ACC112 (cell line): ENCODE measurements at regions not wholly inside any gene's neighbourhood (a gene's known extent, or its start where the extent isn't known, plus 50 kb on each side); places are given as distances from the start of the nearest gene placed in this dataset.

Experiments
- H2AFZ ChIP-seq: fragments of 200-600 bp; sonication (generic); one replicate; pipeline ENCODE4 v1.6.0; 2017; ENCODE audit warnings: antibody characterized with exemption, low read length; ENCODE audit not compliant: unreplicated experiment
- H3K27ac ChIP-seq: fragments of 200-600 bp; sonication (generic); 2 replicates; pipeline ENCODE4 v1.5.1; 2014; ENCODE audit warnings: low read depth, mild to moderate bottlenecking, antibody characterized with exemption, low read length, moderate library complexity
- H3K27me3 ChIP-seq: fragments of 200-600 bp; sonication (generic); 2 replicates; pipeline ENCODE4 v1.6.1; 2014; ENCODE audit warnings: mild to moderate bottlenecking, antibody characterized with exemption, low read length, moderate library complexity, mixed read lengths; ENCODE audit not compliant: insufficient read depth
- H3K36me3 ChIP-seq: fragments of 200-600 bp; sonication (generic); 2 replicates; pipeline ENCODE4 v1.6.1; 2016; ENCODE audit warnings: mild to moderate bottlenecking, antibody characterized with exemption, low read length, moderate library complexity, mixed read lengths; ENCODE audit not compliant: insufficient read depth
- H3K4me1 ChIP-seq: fragments of 200-600 bp; sonication (generic); one replicate; pipeline ENCODE4 v1.6.1; 2016; ENCODE audit warnings: low read length, mixed read lengths; ENCODE audit not compliant: insufficient read depth, unreplicated experiment, control insufficient read depth
- H3K4me3 ChIP-seq: fragments of 200-600 bp; sonication (generic); 2 replicates; pipeline ENCODE4 v1.5.1; 2014; ENCODE audit warnings: mild to moderate bottlenecking, low read depth, low read length
- H3K79me2 ChIP-seq: fragments of 200-600 bp; sonication (generic); one replicate; pipeline ENCODE4 v1.6.0; 2016; ENCODE audit warnings: low read length; ENCODE audit not compliant: control insufficient read depth, unreplicated experiment, insufficient read depth

- no peak overlapping the region for H3K27ac ChIP-seq
- H3K4me1 ChIP-seq: no peaks in the 10 kb centered on the region
- H3K36me3 ChIP-seq: no peaks in the 10 kb centered on the region
- H3K79me2 ChIP-seq: no peaks in the 10 kb centered on the region
- no peaks in the 10 kb centered on the region for H3K27me3 ChIP-seq
- no peak overlapping the region for H2AFZ ChIP-seq
- no peak overlapping the region for H3K4me3 ChIP-seq
Measured at GRCh38 chr12:31781894-31782540, 53.2 kb upstream of the AMN1 start.

GRCh38 chr12:31780096-31780495 is 51.3 kb upstream of the AMN1 start:
- Histone ChIP-seq H3K36me3 (no peaks in the 10 kb centered on the region), H3K27ac (no peak overlapping the region), H3K79me2 (no peaks in the 10 kb centered on the region), H2AFZ (no peak overlapping the region), H3K27me3 (no peaks in the 10 kb centered on the region), H3K4me3 (no peak overlapping the region), H3K4me1 (no peaks in the 10 kb centered on the region)

GRCh38 chr12:31778687-31779086 is 49.9 kb upstream of the AMN1 start:
- H2AFZ ChIP-seq: no peak overlapping the region
- peaks cover 3% of the 10 kb centered on the region; the same call in 1 of the 2 replicates for H3K27me3 ChIP-seq
- H3K4me1 ChIP-seq: no peaks in the 10 kb centered on the region
- no peaks in the 10 kb centered on the region for H3K79me2 ChIP-seq
- H3K27ac ChIP-seq: no peak overlapping the region
- H3K4me3 ChIP-seq: no peak overlapping the region
- no peaks in the 10 kb centered on the region for H3K36me3 ChIP-seq
